Progenitor cell of endocrine pancreas (in vitro differentiated cells): ENCODE measurements at regions not wholly inside any gene's neighbourhood (a gene's known extent, or its start where the extent isn't known, plus 50 kb on each side); places are given as distances from the start of the nearest gene placed in this dataset.

Experiments
- DNase-seq: peaks from one replicate; pipeline ENCODE4 v3.0.0; 2021; ENCODE audit warnings: low spot score; ENCODE audit not compliant: unreplicated experiment
- H3K27ac Mint-ChIP-seq: 2 replicates; pipeline ENCODE4 v1.8.0; 2021; ENCODE audit warnings: mild to moderate bottlenecking, moderate library complexity, mixed read lengths
- H3K27me3 Mint-ChIP-seq: 2 replicates; pipeline ENCODE4 v1.8.0; 2021; ENCODE audit warnings: mixed read lengths
- H3K36me3 Mint-ChIP-seq: 2 replicates; pipeline ENCODE4 v1.8.0; 2022; ENCODE audit warnings: mixed read lengths; ENCODE audit not compliant: insufficient read depth
- H3K4me1 Mint-ChIP-seq: 2 replicates; pipeline ENCODE4 v1.8.0; 2021; ENCODE audit warnings: low read depth, mixed read lengths
- H3K4me3 Mint-ChIP-seq: 2 replicates; pipeline ENCODE4 v1.8.0; 2021; ENCODE audit warnings: low read depth, mild to moderate bottlenecking, moderate library complexity, mixed read lengths
- H3K9me3 Mint-ChIP-seq: 2 replicates; pipeline ENCODE4 v1.8.0; 2021; ENCODE audit warnings: low read depth, mixed read lengths
- TF ChIP-seq, protein P1 (sequence below): fragments of 200-600 bp; sonication (generic); IDR thresholded peaks from one replicate; pipeline ENCODE4 v1.5.0; 2021; ENCODE audit warnings: antibody characterized with exemption, mild to moderate bottlenecking; ENCODE audit not compliant: unreplicated experiment

DNA sequence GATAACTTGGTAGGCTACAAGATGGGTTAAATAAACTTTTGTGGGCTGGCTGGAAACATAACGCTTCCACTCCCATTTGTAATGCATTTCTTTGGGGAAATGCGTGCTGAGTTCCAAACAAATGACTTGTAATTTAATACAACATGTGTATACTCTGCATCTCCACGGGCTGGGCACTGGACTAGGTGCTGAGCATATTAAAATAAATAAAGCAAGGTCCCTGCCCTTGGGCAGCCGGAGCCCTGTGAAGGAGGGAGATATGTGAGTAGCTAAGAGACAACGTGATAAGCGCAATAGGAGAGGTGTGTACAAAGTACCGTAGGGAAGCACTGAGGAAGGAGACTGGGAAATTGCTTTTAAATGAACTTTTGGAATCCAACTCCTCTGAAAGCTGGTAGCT, 147.2 kb upstream of the RBPJ start:
- peak overlapping the region; percentile 25 for H3K4me3 Mint-ChIP-seq
- no peaks in the 10 kb centered on the region for H3K9me3 Mint-ChIP-seq
- DNase-seq: no peak
- H3K27ac Mint-ChIP-seq: peak overlapping the region; percentile 86
- H3K4me1 Mint-ChIP-seq: peaks cover 42% of the 10 kb centered on the region
- no peaks in the 10 kb centered on the region for H3K27me3 Mint-ChIP-seq
- no peaks in the 10 kb centered on the region for H3K36me3 Mint-ChIP-seq
- TF ChIP-seq, protein P1, sequence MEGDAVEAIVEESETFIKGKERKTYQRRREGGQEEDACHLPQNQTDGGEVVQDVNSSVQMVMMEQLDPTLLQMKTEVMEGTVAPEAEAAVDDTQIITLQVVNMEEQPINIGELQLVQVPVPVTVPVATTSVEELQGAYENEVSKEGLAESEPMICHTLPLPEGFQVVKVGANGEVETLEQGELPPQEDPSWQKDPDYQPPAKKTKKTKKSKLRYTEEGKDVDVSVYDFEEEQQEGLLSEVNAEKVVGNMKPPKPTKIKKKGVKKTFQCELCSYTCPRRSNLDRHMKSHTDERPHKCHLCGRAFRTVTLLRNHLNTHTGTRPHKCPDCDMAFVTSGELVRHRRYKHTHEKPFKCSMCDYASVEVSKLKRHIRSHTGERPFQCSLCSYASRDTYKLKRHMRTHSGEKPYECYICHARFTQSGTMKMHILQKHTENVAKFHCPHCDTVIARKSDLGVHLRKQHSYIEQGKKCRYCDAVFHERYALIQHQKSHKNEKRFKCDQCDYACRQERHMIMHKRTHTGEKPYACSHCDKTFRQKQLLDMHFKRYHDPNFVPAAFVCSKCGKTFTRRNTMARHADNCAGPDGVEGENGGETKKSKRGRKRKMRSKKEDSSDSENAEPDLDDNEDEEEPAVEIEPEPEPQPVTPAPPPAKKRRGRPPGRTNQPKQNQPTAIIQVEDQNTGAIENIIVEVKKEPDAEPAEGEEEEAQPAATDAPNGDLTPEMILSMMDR: no peak

DNA sequence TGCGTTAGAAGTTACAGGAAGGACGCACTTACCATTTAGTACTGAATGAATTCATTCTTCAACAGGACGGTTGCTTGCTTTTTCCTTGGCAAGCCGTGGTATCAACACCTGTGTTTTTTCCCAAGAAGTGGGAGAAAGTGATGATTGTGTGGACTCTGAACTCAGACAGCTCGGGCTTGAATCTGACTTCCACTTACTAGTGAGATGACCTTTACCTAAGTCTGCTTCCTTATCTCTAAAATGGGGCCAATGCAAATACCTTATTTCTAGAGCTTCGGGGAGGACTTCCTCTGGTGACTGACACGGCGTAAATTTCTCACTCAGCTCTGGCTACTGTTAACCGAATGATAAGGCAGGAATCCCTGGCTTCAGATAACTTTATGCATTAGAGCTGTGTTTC, 146.8 kb upstream of the RBPJ start:
- H3K4me3 Mint-ChIP-seq: peak overlapping the region; percentile 25
- H3K36me3 Mint-ChIP-seq: no peaks in the 10 kb centered on the region
- H3K27me3 Mint-ChIP-seq: no peaks in the 10 kb centered on the region
- TF ChIP-seq, protein P1: no peak
- DNase-seq: no peak
- H3K9me3 Mint-ChIP-seq: no peaks in the 10 kb centered on the region
- peak overlapping the region; percentile 86 for H3K27ac Mint-ChIP-seq
- peaks cover 42% of the 10 kb centered on the region for H3K4me1 Mint-ChIP-seq

DNA sequence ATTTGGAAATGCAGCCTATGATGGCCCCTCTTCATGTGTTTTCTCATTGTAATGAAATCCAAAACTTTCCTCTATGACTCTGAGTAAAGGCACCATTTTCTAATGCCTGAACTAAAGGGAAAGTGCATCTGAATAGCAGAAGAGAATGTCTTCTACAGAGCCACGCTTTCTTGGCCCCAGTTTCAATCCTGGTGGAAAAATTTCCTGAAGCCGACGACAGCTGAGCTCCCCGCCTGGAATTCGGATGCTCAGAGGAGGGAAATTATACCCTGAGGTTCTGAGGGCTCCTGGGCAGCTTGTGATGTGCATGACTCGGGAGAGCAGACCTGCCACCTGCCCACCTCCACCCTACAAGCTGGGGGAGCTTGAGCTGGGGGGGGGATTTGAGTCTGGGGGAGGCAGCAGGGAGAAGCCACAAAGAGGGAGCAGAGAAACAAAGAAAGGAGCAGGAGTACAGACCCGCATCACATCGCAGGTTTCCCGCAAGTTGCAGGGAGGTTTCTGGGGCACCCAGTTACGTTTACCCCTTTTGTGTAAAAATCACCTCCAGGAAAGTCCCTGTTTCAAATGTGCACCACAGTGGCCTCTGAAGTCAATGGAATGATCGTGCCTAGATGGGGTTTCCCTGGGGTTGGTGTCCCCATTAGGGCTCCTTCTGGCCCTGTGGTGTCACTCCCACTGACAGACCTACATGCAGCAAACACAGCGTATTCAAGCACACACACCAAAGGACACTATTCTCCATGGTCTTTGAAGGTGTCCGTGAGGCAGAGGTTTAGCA, 145.6 kb upstream of the RBPJ start:
- Mint-ChIP-seq H3K27ac (peak overlapping the region; percentile 83), H3K27me3 (no peaks in the 10 kb centered on the region), H3K36me3 (peaks cover 2% of the 10 kb centered on the region), H3K4me1 (peaks cover 42% of the 10 kb centered on the region), H3K4me3 (no peak overlapping the region), H3K9me3 (no peaks in the 10 kb centered on the region)
- TF ChIP-seq, protein P1: no peak
- DNase-seq: no peak

DNA sequence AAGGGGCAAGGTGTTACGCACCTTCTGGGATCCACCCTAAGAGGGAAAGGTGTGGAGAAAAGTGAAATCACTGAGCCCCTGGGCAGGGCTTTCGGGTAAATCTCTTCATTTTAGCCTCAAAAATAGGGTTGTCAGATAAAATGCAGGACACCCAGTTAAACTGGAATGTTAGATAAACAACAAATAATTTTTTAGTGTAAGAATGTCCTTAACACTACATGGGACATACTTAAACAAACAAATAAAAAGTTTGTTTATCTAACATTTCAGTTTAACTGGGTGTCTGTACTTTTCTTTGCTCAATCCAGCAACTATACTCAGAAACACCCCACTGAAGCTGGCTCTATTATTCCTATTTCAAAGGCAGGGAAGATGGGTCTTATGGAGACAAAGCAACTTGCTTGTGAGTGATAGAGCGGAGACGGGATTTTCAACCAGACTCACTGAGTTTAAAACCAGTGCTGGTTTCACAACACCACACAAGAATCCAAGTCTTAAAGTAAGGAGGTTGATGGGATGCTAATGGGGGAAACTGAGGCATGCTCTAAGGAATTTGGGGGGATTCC, 144.8 kb upstream of the RBPJ start:
- DNase-seq: no peak
- Mint-ChIP-seq H3K36me3 (peaks cover 2% of the 10 kb centered on the region), H3K27me3 (no peaks in the 10 kb centered on the region), H3K4me3 (no peak overlapping the region), H3K27ac (no peak overlapping the region), H3K4me1 (peaks cover 42% of the 10 kb centered on the region), H3K9me3 (no peaks in the 10 kb centered on the region)
- TF ChIP-seq, protein P1: no peak

DNA sequence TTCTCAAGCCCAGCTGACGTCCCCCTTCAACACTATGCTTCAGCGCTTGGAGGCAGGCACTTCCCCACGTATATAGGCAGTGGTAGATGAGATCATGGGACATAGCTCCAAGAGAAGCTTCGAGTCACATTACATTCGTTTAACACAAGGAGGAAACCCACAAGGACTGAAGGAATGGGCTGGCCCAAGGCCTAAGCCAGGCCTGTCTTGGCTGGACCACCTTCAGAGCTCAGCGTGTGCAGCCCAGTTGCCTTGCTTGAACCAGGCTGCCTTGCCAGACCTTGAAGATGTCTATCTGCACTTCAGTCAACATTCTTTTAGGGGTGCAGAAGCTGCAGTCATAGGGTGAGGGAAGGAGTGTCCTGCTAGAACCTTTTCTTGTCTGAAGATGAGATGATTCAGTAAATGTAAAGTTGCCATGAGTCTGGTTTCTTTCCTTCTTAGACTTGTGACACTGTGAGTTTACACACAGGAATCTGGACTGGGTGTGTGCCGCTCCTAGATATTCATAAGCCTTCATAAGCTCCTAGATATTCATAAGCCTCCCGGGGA, 144.1 kb upstream of the RBPJ start:
- no peak for DNase-seq
- Mint-ChIP-seq H3K36me3 (peaks cover 2% of the 10 kb centered on the region), H3K4me3 (no peak overlapping the region), H3K27ac (no peak overlapping the region), H3K27me3 (no peaks in the 10 kb centered on the region), H3K9me3 (no peaks in the 10 kb centered on the region), H3K4me1 (peaks cover 40% of the 10 kb centered on the region)
- TF ChIP-seq, protein P1: no peak
